ENCODE measurements at regions not wholly inside any gene's neighbourhood (a gene's known extent, or its start where the extent isn't known, plus 50 kb on each side); places are given as distances from the start of the nearest gene placed in this dataset.

- TF ChIP-seq, protein P1, sequence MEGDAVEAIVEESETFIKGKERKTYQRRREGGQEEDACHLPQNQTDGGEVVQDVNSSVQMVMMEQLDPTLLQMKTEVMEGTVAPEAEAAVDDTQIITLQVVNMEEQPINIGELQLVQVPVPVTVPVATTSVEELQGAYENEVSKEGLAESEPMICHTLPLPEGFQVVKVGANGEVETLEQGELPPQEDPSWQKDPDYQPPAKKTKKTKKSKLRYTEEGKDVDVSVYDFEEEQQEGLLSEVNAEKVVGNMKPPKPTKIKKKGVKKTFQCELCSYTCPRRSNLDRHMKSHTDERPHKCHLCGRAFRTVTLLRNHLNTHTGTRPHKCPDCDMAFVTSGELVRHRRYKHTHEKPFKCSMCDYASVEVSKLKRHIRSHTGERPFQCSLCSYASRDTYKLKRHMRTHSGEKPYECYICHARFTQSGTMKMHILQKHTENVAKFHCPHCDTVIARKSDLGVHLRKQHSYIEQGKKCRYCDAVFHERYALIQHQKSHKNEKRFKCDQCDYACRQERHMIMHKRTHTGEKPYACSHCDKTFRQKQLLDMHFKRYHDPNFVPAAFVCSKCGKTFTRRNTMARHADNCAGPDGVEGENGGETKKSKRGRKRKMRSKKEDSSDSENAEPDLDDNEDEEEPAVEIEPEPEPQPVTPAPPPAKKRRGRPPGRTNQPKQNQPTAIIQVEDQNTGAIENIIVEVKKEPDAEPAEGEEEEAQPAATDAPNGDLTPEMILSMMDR (IDR thresholded peaks at IDR 0.05), result peak; percentile 79
- TF ChIP-seq TCF7 (CRISPR knock-in tag; IDR thresholded peaks at IDR 0.05; ENCODE audit: low read depth) (no peak), ZNF281 (CRISPR knock-in tag; IDR thresholded peaks at IDR 0.05) (0 out of 2 replicates have a peak, but pooled peaks have one; percentile 24), FOXK1 (CRISPR knock-in tag; IDR thresholded peaks at IDR 0.05) (peak; percentile 70), NR3C1 (CRISPR knock-in tag; conservative IDR thresholded peaks at IDR 0.05; ENCODE audit: low read depth) (0 out of 2 replicates have a peak, but pooled peaks have one; percentile 39), GTF2I (CRISPR knock-in tag; conservative IDR thresholded peaks at IDR 0.05) (no peak), MYBL2 (CRISPR knock-in tag; IDR thresholded peaks at IDR 0.05) (0 out of 2 replicates have a peak, but pooled peaks have one; percentile 60), ESRRA (CRISPR knock-in tag; IDR thresholded peaks at IDR 0.05; ENCODE audit: borderline replicate concordance) (no peak), FOXJ3 (CRISPR knock-in tag; IDR thresholded peaks at IDR 0.05; ENCODE audit: borderline replicate concordance) (no peak), ZNF263 (CRISPR knock-in tag; IDR thresholded peaks at IDR 0.05; ENCODE audit: low read depth) (peak; percentile 92), ZNF317 (CRISPR knock-in tag; IDR thresholded peaks at IDR 0.05; ENCODE audit: borderline replicate concordance, low read depth) (no peak), TEAD4 (CRISPR knock-in tag; IDR thresholded peaks at IDR 0.05) (no peak), SP1 (CRISPR knock-in tag; conservative IDR thresholded peaks at IDR 0.05) (peak; percentile 63; the same call in 1 of the 2 replicates), SMAD3 (CRISPR knock-in tag; IDR thresholded peaks at IDR 0.05; ENCODE audit: borderline replicate concordance) (0 out of 2 replicates have a peak, but pooled peaks have one; percentile 56), ZNF138 (CRISPR knock-in tag; conservative IDR thresholded peaks at IDR 0.05) (no peak), ZNF416 (CRISPR knock-in tag; IDR thresholded peaks at IDR 0.05) (0 out of 2 replicates have a peak, but pooled peaks have one; percentile 4), CREM (CRISPR knock-in tag; IDR thresholded peaks at IDR 0.05) (no peak), JAZF1 (CRISPR knock-in tag; IDR thresholded peaks at IDR 0.05) (no peak), TP53 (CRISPR knock-in tag; IDR thresholded peaks at IDR 0.05) (no peak)
- TF ChIP-seq, protein P2, sequence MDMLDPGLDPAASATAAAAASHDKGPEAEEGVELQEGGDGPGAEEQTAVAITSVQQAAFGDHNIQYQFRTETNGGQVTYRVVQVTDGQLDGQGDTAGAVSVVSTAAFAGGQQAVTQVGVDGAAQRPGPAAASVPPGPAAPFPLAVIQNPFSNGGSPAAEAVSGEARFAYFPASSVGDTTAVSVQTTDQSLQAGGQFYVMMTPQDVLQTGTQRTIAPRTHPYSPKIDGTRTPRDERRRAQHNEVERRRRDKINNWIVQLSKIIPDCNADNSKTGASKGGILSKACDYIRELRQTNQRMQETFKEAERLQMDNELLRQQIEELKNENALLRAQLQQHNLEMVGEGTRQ (CRISPR knock-in tag; IDR thresholded peaks at IDR 0.05), result peak; percentile 91
- TF ChIP-seq, protein P3, sequence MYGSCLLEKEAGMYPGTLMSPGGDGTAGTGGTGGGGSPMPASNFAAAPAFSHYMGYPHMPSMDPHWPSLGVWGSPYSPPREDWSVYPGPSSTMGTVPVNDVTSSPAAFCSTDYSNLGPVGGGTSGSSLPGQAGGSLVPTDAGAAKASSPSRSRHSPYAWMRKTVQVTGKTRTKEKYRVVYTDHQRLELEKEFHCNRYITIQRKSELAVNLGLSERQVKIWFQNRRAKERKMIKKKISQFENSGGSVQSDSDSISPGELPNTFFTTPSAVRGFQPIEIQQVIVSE (CRISPR knock-in tag; IDR thresholded peaks at IDR 0.05; ENCODE audit: borderline replicate concordance), result no peak
- TF ChIP-seq, protein P4, sequence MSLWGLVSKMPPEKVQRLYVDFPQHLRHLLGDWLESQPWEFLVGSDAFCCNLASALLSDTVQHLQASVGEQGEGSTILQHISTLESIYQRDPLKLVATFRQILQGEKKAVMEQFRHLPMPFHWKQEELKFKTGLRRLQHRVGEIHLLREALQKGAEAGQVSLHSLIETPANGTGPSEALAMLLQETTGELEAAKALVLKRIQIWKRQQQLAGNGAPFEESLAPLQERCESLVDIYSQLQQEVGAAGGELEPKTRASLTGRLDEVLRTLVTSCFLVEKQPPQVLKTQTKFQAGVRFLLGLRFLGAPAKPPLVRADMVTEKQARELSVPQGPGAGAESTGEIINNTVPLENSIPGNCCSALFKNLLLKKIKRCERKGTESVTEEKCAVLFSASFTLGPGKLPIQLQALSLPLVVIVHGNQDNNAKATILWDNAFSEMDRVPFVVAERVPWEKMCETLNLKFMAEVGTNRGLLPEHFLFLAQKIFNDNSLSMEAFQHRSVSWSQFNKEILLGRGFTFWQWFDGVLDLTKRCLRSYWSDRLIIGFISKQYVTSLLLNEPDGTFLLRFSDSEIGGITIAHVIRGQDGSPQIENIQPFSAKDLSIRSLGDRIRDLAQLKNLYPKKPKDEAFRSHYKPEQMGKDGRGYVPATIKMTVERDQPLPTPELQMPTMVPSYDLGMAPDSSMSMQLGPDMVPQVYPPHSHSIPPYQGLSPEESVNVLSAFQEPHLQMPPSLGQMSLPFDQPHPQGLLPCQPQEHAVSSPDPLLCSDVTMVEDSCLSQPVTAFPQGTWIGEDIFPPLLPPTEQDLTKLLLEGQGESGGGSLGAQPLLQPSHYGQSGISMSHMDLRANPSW (CRISPR knock-in tag; conservative IDR thresholded peaks at IDR 0.05; ENCODE audit: low read depth), result no peak
- TF ChIP-seq, protein P5, sequence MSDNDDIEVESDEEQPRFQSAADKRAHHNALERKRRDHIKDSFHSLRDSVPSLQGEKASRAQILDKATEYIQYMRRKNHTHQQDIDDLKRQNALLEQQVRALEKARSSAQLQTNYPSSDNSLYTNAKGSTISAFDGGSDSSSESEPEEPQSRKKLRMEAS (CRISPR knock-in tag; IDR thresholded peaks at IDR 0.05), result peak; percentile 35; the same call in 1 of the 2 replicates
- TF ChIP-seq, protein P6, sequence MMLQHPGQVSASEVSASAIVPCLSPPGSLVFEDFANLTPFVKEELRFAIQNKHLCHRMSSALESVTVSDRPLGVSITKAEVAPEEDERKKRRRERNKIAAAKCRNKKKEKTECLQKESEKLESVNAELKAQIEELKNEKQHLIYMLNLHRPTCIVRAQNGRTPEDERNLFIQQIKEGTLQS (CRISPR knock-in tag; conservative IDR thresholded peaks at IDR 0.05), result no peak
- TF ChIP-seq, protein P7, sequence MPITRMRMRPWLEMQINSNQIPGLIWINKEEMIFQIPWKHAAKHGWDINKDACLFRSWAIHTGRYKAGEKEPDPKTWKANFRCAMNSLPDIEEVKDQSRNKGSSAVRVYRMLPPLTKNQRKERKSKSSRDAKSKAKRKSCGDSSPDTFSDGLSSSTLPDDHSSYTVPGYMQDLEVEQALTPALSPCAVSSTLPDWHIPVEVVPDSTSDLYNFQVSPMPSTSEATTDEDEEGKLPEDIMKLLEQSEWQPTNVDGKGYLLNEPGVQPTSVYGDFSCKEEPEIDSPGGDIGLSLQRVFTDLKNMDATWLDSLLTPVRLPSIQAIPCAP (CRISPR knock-in tag; IDR thresholded peaks at IDR 0.05), result peak; percentile 45; the same call in 1 of the 2 replicates
Observed at GRCh38 chr4:24472514-24473308, 111.6 kb downstream of the DHX15 start (continued).
